22Rv1 (cell line): ENCODE measurements at regions not wholly inside any gene's neighbourhood (a gene's known extent, or its start where the extent isn't known, plus 50 kb on each side); places are given as distances from the start of the nearest gene placed in this dataset.

ENCODE experiments used
- CTCF ChIP-seq: fragments of 450-650 bp; IDR thresholded peaks from 2 replicates; pipeline ENCODE4 v1.5.1; 2017; ENCODE audit warnings: mild to moderate bottlenecking
- ZFX ChIP-seq: fragments of 450-650 bp; IDR thresholded peaks from 2 replicates; pipeline ENCODE4 v1.6.1; 2017; ENCODE audit warnings: antibody characterized with exemption, borderline replicate concordance

GRCh38 chr4:179124419-179124818, 1682.2 kb upstream of the AGA start:
- no peak for TF ChIP-seq CTCF
- TF ChIP-seq ZFX: no peak
